ENCODE measurements at regions not wholly inside any gene's neighbourhood (a gene's known extent, or its start where the extent isn't known, plus 50 kb on each side); places are given as distances from the start of the nearest gene placed in this dataset.

- Mint-ChIP-seq H3K36me3 (ENCODE audit: unreplicated experiment) (no peaks in the 10 kb centered on the region), H3K27me3 (ENCODE audit: unreplicated experiment) (peaks cover 9% of the 10 kb centered on the region), H3K4me1 (ENCODE audit: low read depth, unreplicated experiment) (peaks cover 23% of the 10 kb centered on the region), H3K4me3 (ENCODE audit: unreplicated experiment) (no peak overlapping the region), H3K9me3 (ENCODE audit: unreplicated experiment) (no peaks in the 10 kb centered on the region), H3K27ac (ENCODE audit: unreplicated experiment) (no peak overlapping the region)
- no peak for DNase-seq
- TF ChIP-seq, protein P1, sequence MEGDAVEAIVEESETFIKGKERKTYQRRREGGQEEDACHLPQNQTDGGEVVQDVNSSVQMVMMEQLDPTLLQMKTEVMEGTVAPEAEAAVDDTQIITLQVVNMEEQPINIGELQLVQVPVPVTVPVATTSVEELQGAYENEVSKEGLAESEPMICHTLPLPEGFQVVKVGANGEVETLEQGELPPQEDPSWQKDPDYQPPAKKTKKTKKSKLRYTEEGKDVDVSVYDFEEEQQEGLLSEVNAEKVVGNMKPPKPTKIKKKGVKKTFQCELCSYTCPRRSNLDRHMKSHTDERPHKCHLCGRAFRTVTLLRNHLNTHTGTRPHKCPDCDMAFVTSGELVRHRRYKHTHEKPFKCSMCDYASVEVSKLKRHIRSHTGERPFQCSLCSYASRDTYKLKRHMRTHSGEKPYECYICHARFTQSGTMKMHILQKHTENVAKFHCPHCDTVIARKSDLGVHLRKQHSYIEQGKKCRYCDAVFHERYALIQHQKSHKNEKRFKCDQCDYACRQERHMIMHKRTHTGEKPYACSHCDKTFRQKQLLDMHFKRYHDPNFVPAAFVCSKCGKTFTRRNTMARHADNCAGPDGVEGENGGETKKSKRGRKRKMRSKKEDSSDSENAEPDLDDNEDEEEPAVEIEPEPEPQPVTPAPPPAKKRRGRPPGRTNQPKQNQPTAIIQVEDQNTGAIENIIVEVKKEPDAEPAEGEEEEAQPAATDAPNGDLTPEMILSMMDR (IDR thresholded peaks at IDR 0.05; ENCODE audit: partially characterized antibody, unreplicated experiment), result no peak
Measured at GRCh38 chr3:14281053-14281452, 102.4 kb downstream of the LSM3 start.

DNA sequence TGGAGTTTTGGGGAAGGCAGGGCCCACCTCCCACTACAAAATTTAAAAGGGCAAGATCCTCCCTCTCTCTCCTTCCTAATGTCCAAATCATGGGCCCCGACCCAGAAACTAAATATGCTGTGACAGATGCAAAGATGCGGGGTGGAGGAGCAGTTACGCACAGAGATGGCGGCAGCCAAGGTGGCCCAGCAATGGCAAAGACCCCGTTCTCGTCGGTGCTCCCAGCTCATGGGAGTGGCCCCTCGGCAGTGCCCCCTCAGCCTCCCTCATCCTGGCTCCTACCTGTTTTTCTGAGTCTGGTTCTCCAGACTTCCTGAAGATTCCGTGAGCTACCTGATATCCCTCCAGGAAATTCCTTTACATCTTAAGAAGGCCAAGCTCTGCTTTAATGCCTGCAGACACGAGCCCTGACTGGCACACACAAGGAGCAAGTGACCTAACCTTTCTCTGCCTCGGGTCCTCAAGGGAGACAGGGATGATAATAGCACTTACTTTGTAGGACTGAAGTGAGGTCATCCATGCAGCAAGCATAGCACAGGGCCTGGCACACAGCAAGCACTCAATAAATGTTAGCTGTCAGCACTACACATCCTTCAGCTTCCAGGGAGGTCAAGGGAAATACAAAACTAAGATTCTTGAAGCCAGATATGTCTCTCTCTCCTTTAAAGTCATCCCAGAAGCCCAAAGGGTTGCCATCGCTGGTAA lies 103.5 kb downstream of the LSM3 start:
- no peak for DNase-seq
- TF ChIP-seq, protein P1 (IDR thresholded peaks at IDR 0.05; ENCODE audit: partially characterized antibody, unreplicated experiment), result no peak
- Mint-ChIP-seq H3K4me1 (ENCODE audit: low read depth, unreplicated experiment) (peaks cover 30% of the 10 kb centered on the region), H3K27ac (ENCODE audit: unreplicated experiment) (no peak overlapping the region), H3K9me3 (ENCODE audit: unreplicated experiment) (no peaks in the 10 kb centered on the region), H3K4me3 (ENCODE audit: unreplicated experiment) (no peak overlapping the region), H3K27me3 (ENCODE audit: unreplicated experiment) (peaks cover 12% of the 10 kb centered on the region), H3K36me3 (ENCODE audit: unreplicated experiment) (no peaks in the 10 kb centered on the region)

GRCh38 chr3:14282706-14283075 lies 104.1 kb downstream of the LSM3 start:
- DNase-seq, result no peak
- Mint-ChIP-seq H3K4me1 (ENCODE audit: low read depth, unreplicated experiment) (peaks cover 25% of the 10 kb centered on the region), H3K27ac (ENCODE audit: unreplicated experiment) (no peak overlapping the region), H3K4me3 (ENCODE audit: unreplicated experiment) (no peak overlapping the region), H3K27me3 (ENCODE audit: unreplicated experiment) (peaks cover 8% of the 10 kb centered on the region), H3K36me3 (ENCODE audit: unreplicated experiment) (no peaks in the 10 kb centered on the region), H3K9me3 (ENCODE audit: unreplicated experiment) (no peaks in the 10 kb centered on the region)
- TF ChIP-seq, protein P1 (IDR thresholded peaks at IDR 0.05; ENCODE audit: partially characterized antibody, unreplicated experiment), result no peak

- H3K36me3 Mint-ChIP-seq (ENCODE audit: unreplicated experiment), result no peaks in the 10 kb centered on the region
- TF ChIP-seq, protein P1 (IDR thresholded peaks at IDR 0.05; ENCODE audit: partially characterized antibody, unreplicated experiment), result no peak
Measured at GRCh38 chr3:14283092-14283812, 104.6 kb downstream of the LSM3 start.

More at GRCh38 chr3:14283092-14283812, 104.6 kb downstream of the LSM3 start:
- H3K27me3 Mint-ChIP-seq (ENCODE audit: unreplicated experiment), result peaks cover 8% of the 10 kb centered on the region
- no peak overlapping the region for H3K4me3 Mint-ChIP-seq (ENCODE audit: unreplicated experiment)
- peaks cover 25% of the 10 kb centered on the region for H3K4me1 Mint-ChIP-seq (ENCODE audit: low read depth, unreplicated experiment)
- no peak overlapping the region for H3K27ac Mint-ChIP-seq (ENCODE audit: unreplicated experiment)
- no peaks in the 10 kb centered on the region for H3K9me3 Mint-ChIP-seq (ENCODE audit: unreplicated experiment)
- DNase-seq, result no peak

All from glutamatergic neuron (in vitro differentiated cells).